ENCODE measurements at regions not wholly inside any gene's neighbourhood (a gene's known extent, or its start where the extent isn't known, plus 50 kb on each side); places are given as distances from the start of the nearest gene placed in this dataset.

DNA sequence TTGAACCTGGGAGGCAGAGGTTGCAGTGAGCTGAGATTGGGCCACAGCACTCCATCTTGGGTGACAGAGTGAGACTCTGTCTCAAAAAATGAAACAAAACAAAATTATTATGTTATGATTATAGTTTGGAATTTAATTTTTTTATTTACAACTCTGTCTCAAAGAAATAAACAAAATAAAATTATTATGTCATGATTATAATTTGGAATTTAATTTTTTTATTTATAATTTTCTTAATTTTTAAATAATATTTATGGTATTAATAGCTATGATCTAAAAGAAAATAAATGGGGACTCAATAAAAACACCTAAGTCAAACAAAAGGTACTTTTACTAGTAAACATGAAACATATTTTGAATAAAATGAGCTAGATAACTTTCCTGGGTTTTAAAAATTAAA, 994.8 kb upstream of the GHITM start:
- no peaks in the 10 kb centered on the region for H3K9me3 ChIP-seq
- TF ChIP-seq EP300 (IDR thresholded peaks at IDR 0.05) (no peak), POLR2A (IDR thresholded peaks at IDR 0.05) (no peak), POLR2AphosphoS5 (IDR thresholded peaks at IDR 0.05) (no peak)
- TF ChIP-seq, protein P1, sequence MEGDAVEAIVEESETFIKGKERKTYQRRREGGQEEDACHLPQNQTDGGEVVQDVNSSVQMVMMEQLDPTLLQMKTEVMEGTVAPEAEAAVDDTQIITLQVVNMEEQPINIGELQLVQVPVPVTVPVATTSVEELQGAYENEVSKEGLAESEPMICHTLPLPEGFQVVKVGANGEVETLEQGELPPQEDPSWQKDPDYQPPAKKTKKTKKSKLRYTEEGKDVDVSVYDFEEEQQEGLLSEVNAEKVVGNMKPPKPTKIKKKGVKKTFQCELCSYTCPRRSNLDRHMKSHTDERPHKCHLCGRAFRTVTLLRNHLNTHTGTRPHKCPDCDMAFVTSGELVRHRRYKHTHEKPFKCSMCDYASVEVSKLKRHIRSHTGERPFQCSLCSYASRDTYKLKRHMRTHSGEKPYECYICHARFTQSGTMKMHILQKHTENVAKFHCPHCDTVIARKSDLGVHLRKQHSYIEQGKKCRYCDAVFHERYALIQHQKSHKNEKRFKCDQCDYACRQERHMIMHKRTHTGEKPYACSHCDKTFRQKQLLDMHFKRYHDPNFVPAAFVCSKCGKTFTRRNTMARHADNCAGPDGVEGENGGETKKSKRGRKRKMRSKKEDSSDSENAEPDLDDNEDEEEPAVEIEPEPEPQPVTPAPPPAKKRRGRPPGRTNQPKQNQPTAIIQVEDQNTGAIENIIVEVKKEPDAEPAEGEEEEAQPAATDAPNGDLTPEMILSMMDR (IDR thresholded peaks at IDR 0.05): no peak

DNA sequence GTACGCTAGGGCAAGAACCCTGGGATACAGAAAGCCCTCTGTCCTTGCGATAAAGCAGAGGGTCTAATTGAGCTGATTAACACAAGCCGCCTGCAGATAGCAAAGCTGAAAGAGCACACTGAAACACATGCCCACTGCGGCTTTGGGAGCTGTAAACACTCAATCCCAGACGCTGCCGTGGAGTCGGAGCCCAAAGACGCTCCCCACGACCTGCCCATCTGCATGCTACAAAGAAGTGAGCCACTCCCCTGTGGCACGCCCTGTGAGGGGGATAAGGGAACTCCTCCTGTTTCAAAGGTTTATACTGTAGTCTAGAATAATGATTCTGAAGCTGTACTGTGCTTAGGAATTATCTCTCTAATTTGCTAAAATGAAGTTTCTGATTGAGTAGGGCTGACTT, 985.6 kb upstream of the GHITM start:
- Histone ChIP-seq H3K4me1 (no peaks in the 10 kb centered on the region), H3K9me3 (no peaks in the 10 kb centered on the region), H3K4me3 (no peak overlapping the region), H3K36me3 (no peaks in the 10 kb centered on the region), H3K27me3 (no peaks in the 10 kb centered on the region), H3K27ac (no peak overlapping the region)
- 60 to 65% methylated on average over 1 to 5 of the region's 10 CpGs for WGBS, 2 donors (ENCODE audit: low coverage in 1 of 2)
- TF ChIP-seq EP300 (IDR thresholded peaks at IDR 0.05) (no peak), POLR2A (IDR thresholded peaks at IDR 0.05) (no peak), POLR2AphosphoS5 (IDR thresholded peaks at IDR 0.05) (no peak)
- TF ChIP-seq, protein P1 (IDR thresholded peaks at IDR 0.05): no peak
- ATAC-seq: no peak

More for the DNA sequence above, 994.8 kb upstream of the GHITM start:
- ATAC-seq: no peak
- no peak overlapping the region for H3K4me3 ChIP-seq
- H3K36me3 ChIP-seq: no peaks in the 10 kb centered on the region
- no peak overlapping the region for H3K27ac ChIP-seq
- no peaks in the 10 kb centered on the region for H3K27me3 ChIP-seq
- H3K4me1 ChIP-seq: no peaks in the 10 kb centered on the region

DNA sequence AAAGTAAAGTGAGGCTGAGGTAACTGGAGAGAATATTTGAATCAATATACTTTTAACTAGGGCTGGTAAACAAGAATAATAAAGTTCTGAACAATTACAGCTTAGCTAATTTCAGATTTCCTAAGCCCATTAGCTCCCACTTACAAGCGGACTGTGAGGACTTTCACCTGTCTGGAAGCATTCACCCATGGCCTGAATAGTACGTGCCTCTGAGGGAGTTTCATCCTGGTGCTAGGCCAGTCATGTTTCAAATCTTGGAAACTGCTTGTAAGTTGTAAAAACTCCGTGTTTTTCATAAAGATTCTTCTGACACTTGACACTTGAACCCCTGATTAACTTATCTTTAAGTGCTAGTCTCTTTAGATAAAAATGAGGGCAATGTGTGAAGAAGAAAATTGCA, 975.2 kb upstream of the GHITM start:
- Histone ChIP-seq H3K4me3 (no peak overlapping the region), H3K27ac (no peak overlapping the region), H3K9me3 (no peaks in the 10 kb centered on the region), H3K4me1 (no peaks in the 10 kb centered on the region), H3K27me3 (no peaks in the 10 kb centered on the region), H3K36me3 (no peaks in the 10 kb centered on the region)
- WGBS, 2 donors (ENCODE audit: low coverage in 1 of 2): 26 to 43% methylated on average over 3 of the region's 3 CpGs
- no peak for ATAC-seq
- no peak for TF ChIP-seq POLR2A (IDR thresholded peaks at IDR 0.05)
- TF ChIP-seq POLR2AphosphoS5 (IDR thresholded peaks at IDR 0.05): no peak
- TF ChIP-seq EP300 (IDR thresholded peaks at IDR 0.05): no peak
- TF ChIP-seq, protein P1 (IDR thresholded peaks at IDR 0.05): no peak

DNA sequence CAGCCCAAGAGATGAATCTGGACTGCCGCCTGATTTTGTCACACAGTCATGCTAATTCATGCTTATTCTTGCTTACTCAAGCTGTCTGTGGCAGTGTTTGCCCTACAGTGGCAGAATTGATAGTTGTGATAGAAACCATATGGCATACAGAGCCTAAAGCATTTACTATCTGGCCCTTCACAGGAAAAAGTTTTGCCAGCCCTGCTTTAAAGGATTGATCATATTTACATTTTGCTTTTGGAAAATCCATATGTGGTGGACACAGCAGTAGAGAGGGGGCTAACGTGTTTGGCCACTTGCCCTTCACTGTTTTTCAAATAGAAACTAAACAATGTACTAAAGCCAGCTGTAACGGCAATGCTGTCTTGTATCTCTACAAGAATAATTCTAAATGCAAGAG, 974.0 kb upstream of the GHITM start:
- H3K4me1 ChIP-seq: no peaks in the 10 kb centered on the region
- no peak for ATAC-seq
- no peak overlapping the region for H3K27ac ChIP-seq
- WGBS, 2 donors (ENCODE audit: low coverage in 1 of 2): 6 to 20% methylated on average over 3 of the region's 3 CpGs
- TF ChIP-seq, protein P1 (IDR thresholded peaks at IDR 0.05): no peak
- TF ChIP-seq POLR2AphosphoS5 (IDR thresholded peaks at IDR 0.05) (no peak), POLR2A (IDR thresholded peaks at IDR 0.05) (no peak), EP300 (IDR thresholded peaks at IDR 0.05) (no peak)
- H3K9me3 ChIP-seq: no peaks in the 10 kb centered on the region
- H3K27me3 ChIP-seq: no peaks in the 10 kb centered on the region
- H3K36me3 ChIP-seq: no peaks in the 10 kb centered on the region
- H3K4me3 ChIP-seq: no peak overlapping the region

DNA sequence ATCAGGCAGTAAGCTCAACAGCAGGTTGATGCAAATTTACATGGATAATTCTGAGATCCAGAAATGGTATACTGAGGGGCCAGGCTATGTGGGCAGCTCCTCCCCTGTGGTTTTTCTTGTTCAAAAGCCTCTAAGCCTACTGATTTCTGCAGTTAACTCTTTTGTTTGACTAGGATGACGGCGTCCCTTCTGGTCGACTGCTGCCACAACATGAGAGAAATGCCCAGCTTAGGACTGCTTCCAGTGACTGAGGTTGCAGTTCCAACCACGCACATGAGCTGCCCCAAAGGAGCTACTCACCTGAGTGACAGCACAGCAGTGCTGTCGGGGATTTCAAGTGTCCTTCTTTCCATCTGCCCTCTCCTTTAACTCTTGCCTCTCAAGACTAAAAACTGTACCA, 973.0 kb upstream of the GHITM start:
- H3K36me3 ChIP-seq: no peaks in the 10 kb centered on the region
- ATAC-seq: no peak
- no peak for TF ChIP-seq POLR2AphosphoS5 (IDR thresholded peaks at IDR 0.05)
- TF ChIP-seq, protein P1 (IDR thresholded peaks at IDR 0.05): no peak
- no peak for TF ChIP-seq EP300 (IDR thresholded peaks at IDR 0.05)
- no peak for TF ChIP-seq POLR2A (IDR thresholded peaks at IDR 0.05)
- no peaks in the 10 kb centered on the region for H3K27me3 ChIP-seq
- WGBS, 2 donors (ENCODE audit: low coverage in 1 of 2): 43 to 75% methylated on average over 2 to 5 of the region's 5 CpGs
- no peaks in the 10 kb centered on the region for H3K4me1 ChIP-seq
- no peak overlapping the region for H3K4me3 ChIP-seq
- H3K27ac ChIP-seq: no peak overlapping the region
- H3K9me3 ChIP-seq: no peaks in the 10 kb centered on the region
